H1 (cell line): ENCODE measurements at regions not wholly inside any gene's neighbourhood (a gene's known extent, or its start where the extent isn't known, plus 50 kb on each side); places are given as distances from the start of the nearest gene placed in this dataset.

Experiments used
- CTCF ChIA-PET: fragments of 300-600 bp; sonication (Branson Sonifier 250); formaldehyde crosslinking; loops from one replicate; lab custom pipeline; 2021; ENCODE audit not compliant: partially characterized antibody; lab: Charles Lee
- POLR2A ChIA-PET: fragments of 300-600 bp; sonication (Branson Sonifier 250); formaldehyde crosslinking; loops from one replicate; lab custom pipeline; 2021; ENCODE audit warnings: inconsistent platforms; ENCODE audit not compliant: partially characterized antibody; lab: Charles Lee
- DNase-seq, 2 experiments: peaks; one replicate each; pipeline versions ENCODE4 v3.0.0 to v3.0.0-alpha.2; 2010 to 2022; ENCODE audit warnings: low spot score in 2 of 2, low read depth in 1 of 2, mixed read lengths in 1 of 2
- FAIRE-seq: peaks from 2 replicates; lab custom pipeline; 2011; peaks lifted over from hg19 to GRCh38; lab: Jason Lieb, UNC
- H2AFZ ChIP-seq: 2 replicates; pipeline ENCODE4 v1.8.1; 2012; ENCODE audit warnings: low read length, inconsistent platforms
- H2AK5ac ChIP-seq: 2 replicates; pipeline ENCODE4 v1.6.1; 2013; ENCODE audit warnings: low read depth, low read length
- H2BK120ac ChIP-seq: replicated peaks from 2 replicates; pipeline ENCODE3; 2013; ENCODE audit warnings: low read depth, low read length, inconsistent platforms
- H2BK12ac ChIP-seq: 2 replicates; pipeline ENCODE4 v1.6.1; 2013; ENCODE audit warnings: low read depth, low read length
- H2BK15ac ChIP-seq: 2 replicates; pipeline ENCODE4 v1.6.1; 2013; ENCODE audit warnings: low read length
- H2BK20ac ChIP-seq: 2 replicates; pipeline ENCODE4 v1.6.1; 2013; ENCODE audit warnings: low read length
- H2BK5ac ChIP-seq: 2 replicates; pipeline ENCODE4 v1.6.1; 2013; ENCODE audit warnings: low read depth, low read length
- H3K14ac ChIP-seq: 2 replicates; pipeline ENCODE4 v1.6.1; 2013; ENCODE audit warnings: inconsistent platforms; ENCODE audit not compliant: insufficient read length
- H3K18ac ChIP-seq: 2 replicates; pipeline ENCODE4 v1.6.1; 2013; ENCODE audit warnings: low read length; ENCODE audit errors: extremely low read depth
- H3K23ac ChIP-seq: 2 replicates; pipeline ENCODE4 v1.6.1; 2013; ENCODE audit warnings: inconsistent platforms; ENCODE audit not compliant: insufficient read length
- H3K23me2 ChIP-seq: 2 replicates; pipeline ENCODE4 v1.6.1; 2013; ENCODE audit warnings: low read depth, low read length
- H3K27ac ChIP-seq: 2 replicates; pipeline ENCODE4 v1.6.1; 2011; ENCODE audit warnings: low read depth, low read length, inconsistent platforms
- H3K27me3 ChIP-seq, 4 experiments: replicated peaks in 1 of 4; 1 replicate in 1 of 4; 2 replicates in 3 of 4; pipeline versions ENCODE4 v1.6.1 to v1.8.1; 2011 to 2013; ENCODE audit warnings: low read length in 3 of 4, mild to moderate bottlenecking in 3 of 4, inconsistent platforms in 2 of 4, mixed read lengths in 2 of 4, moderate library complexity in 1 of 4; ENCODE audit not compliant: control insufficient read depth in 3 of 4, insufficient read depth in 3 of 4; ENCODE audit errors: extremely low read depth in 1 of 4
- H3K36me3 ChIP-seq, 4 experiments: 2 replicates each; pipeline versions ENCODE4 v1.6.1 to v1.8.1; 2011 to 2013; ENCODE audit warnings: mild to moderate bottlenecking in 4 of 4, low read length in 3 of 4, moderate library complexity in 2 of 4, control low read depth in 1 of 4, inconsistent platforms in 1 of 4; ENCODE audit not compliant: insufficient read depth in 4 of 4, control insufficient read depth in 2 of 4
- H3K4ac ChIP-seq: replicated peaks from 2 replicates; pipeline ENCODE3; 2013; ENCODE audit warnings: low read length, low read depth, mixed read lengths, inconsistent platforms; ENCODE audit not compliant: insufficient read length
- H3K4me1 ChIP-seq, 4 experiments: replicated peaks in 1 of 4; 1 replicate in 1 of 4; 2 replicates in 3 of 4; pipeline versions ENCODE4 v1.6.1 to v1.8.1; 2011 to 2013; ENCODE audit warnings: low read length in 3 of 4, inconsistent platforms in 2 of 4, mixed read lengths in 1 of 4; ENCODE audit not compliant: insufficient read depth in 4 of 4, control insufficient read depth in 3 of 4
- H3K4me2 ChIP-seq, 2 experiments: 2 replicates each; pipeline versions ENCODE4 v1.6.1 to v1.8.1; 2011 to 2013; ENCODE audit warnings: low read depth in 2 of 2, low read length in 2 of 2, control low read depth in 1 of 2, inconsistent platforms in 1 of 2, mild to moderate bottlenecking in 1 of 2; ENCODE audit not compliant: insufficient read depth in 1 of 2
- H3K4me3 ChIP-seq, 4 experiments: fragments of 200-600, 300-600 bp in 1 of 4; sonication (generic), shearing (Covaris generic), sonication (Bioruptor Twin) in 1 of 4; 2 replicates each; pipeline versions ENCODE4 v1.5.1 to v1.8.1; 2011 to 2016; ENCODE audit warnings: low read length in 4 of 4, low read depth in 3 of 4, control low read depth in 2 of 4, inconsistent platforms in 2 of 4, mild to moderate bottlenecking in 2 of 4, mixed read lengths in 1 of 4, moderate library complexity in 1 of 4; ENCODE audit not compliant: insufficient read depth in 2 of 4; ENCODE audit errors: extremely low read depth in 1 of 4
- H3K56ac ChIP-seq: replicated peaks from 2 replicates; pipeline ENCODE3; 2013; ENCODE audit warnings: low read depth, mild to moderate bottlenecking, mixed read lengths, low read length, inconsistent platforms; ENCODE audit not compliant: insufficient read length
- H3K79me1 ChIP-seq: 2 replicates; pipeline ENCODE4 v1.6.1; 2013; ENCODE audit warnings: low read depth, low read length, control low read depth
- H3K79me2 ChIP-seq, 2 experiments: 2 replicates each; pipeline versions ENCODE4 v1.6.1 to v1.8.1; 2012 to 2013; ENCODE audit warnings: low read length in 2 of 2, mild to moderate bottlenecking in 2 of 2, inconsistent platforms in 1 of 2; ENCODE audit not compliant: insufficient read depth in 2 of 2, control insufficient read depth in 1 of 2
- H3K9ac ChIP-seq, 4 experiments: replicated peaks in 1 of 4; 1 replicate in 1 of 4; 2 replicates in 3 of 4; pipeline versions ENCODE4 v1.6.1 to v1.8.1; 2011 to 2013; ENCODE audit warnings: low read depth in 3 of 4, low read length in 3 of 4, control low read depth in 2 of 4, mild to moderate bottlenecking in 2 of 4, moderate library complexity in 2 of 4, inconsistent platforms in 1 of 4; ENCODE audit errors: extremely low read depth in 1 of 4
- H3K9me3 ChIP-seq, 2 experiments: 2 replicates each; pipeline versions ENCODE4 v1.6.1 to v1.8.1; 2012 to 2013; ENCODE audit warnings: mild to moderate bottlenecking in 2 of 2, moderate library complexity in 2 of 2, control low read depth in 1 of 2, inconsistent platforms in 1 of 2, low read depth in 1 of 2, low read length in 1 of 2, mixed read lengths in 1 of 2; ENCODE audit not compliant: insufficient read depth in 2 of 2
- H4K20me1 ChIP-seq, 2 experiments: replicated peaks in 1 of 2; 2 replicates each; pipeline versions ENCODE3 to v1.8.1; 2011 to 2013; ENCODE audit warnings: inconsistent platforms in 2 of 2, low read length in 2 of 2, mild to moderate bottlenecking in 1 of 2; ENCODE audit not compliant: insufficient read depth in 2 of 2, control insufficient read depth in 1 of 2
- H4K5ac ChIP-seq: 2 replicates; pipeline ENCODE4 v1.6.1; 2013; ENCODE audit warnings: low read length, low read depth, mixed read lengths, inconsistent platforms; ENCODE audit not compliant: insufficient read length
- H4K8ac ChIP-seq: 2 replicates; pipeline ENCODE4 v1.8.0; 2013; ENCODE audit warnings: mild to moderate bottlenecking, moderate library complexity, low read length, inconsistent platforms; ENCODE audit not compliant: insufficient read depth; ENCODE audit errors: extremely low read depth
- H4K91ac ChIP-seq: replicated peaks from 2 replicates; pipeline ENCODE3; 2013; ENCODE audit warnings: low read length, mixed read lengths, inconsistent platforms; ENCODE audit not compliant: insufficient read length
- BACH1 ChIP-seq: IDR thresholded peaks from 2 replicates; pipeline ENCODE4 v1.6.1; 2012; ENCODE audit warnings: low read length, improper control_type of control experiment
- BRCA1 ChIP-seq: IDR thresholded peaks from 2 replicates; pipeline ENCODE4 v1.6.1; 2012; ENCODE audit warnings: low read depth, low read length, improper control_type of control experiment
- CREB1 ChIP-seq: IDR thresholded peaks from 2 replicates; pipeline ENCODE4 v1.6.1; 2012; ENCODE audit warnings: inconsistent platforms
- EGR1 ChIP-seq: IDR thresholded peaks from 2 replicates; pipeline ENCODE4 v1.6.1; 2011; ENCODE audit warnings: low read depth, low read length, borderline replicate concordance
- GABPA ChIP-seq: IDR thresholded peaks from 2 replicates; pipeline ENCODE4 v1.6.1; 2011; ENCODE audit warnings: mild to moderate bottlenecking, low read length, moderate library complexity, borderline replicate concordance; ENCODE audit not compliant: insufficient read depth
- KDM4A ChIP-seq: IDR thresholded peaks from one replicate; pipeline ENCODE4 v1.7.1; 2012; ENCODE audit warnings: low read depth, mild to moderate bottlenecking, moderate library complexity, low read length, inconsistent platforms; ENCODE audit not compliant: severe bottlenecking
- MAFK ChIP-seq: IDR thresholded peaks from 2 replicates; pipeline ENCODE4 v1.6.1; 2012; ENCODE audit warnings: low read depth, mild to moderate bottlenecking, improper control_type of control experiment, low read length
- NRF1 ChIP-seq: IDR thresholded peaks from 2 replicates; pipeline ENCODE4 v1.6.1; 2011; ENCODE audit warnings: mild to moderate bottlenecking, low read depth, low read length, improper control_type of control experiment
- RFX5 ChIP-seq: IDR thresholded peaks from 2 replicates; pipeline ENCODE4 v1.6.1; 2011; ENCODE audit warnings: low read depth, low read length, improper control_type of control experiment, borderline replicate concordance
- SP2 ChIP-seq: IDR thresholded peaks from 2 replicates; pipeline ENCODE4 v1.6.1; 2012; ENCODE audit warnings: mild to moderate bottlenecking, low read length, inconsistent platforms
- SUZ12 ChIP-seq: fragments of 200-600 bp; sonication (generic); IDR thresholded peaks from 2 replicates; pipeline ENCODE4 v1.6.1; 2012; ENCODE audit warnings: mild to moderate bottlenecking, inconsistent platforms, low read length, moderate library complexity, mixed read lengths
- YY1 ChIP-seq: IDR thresholded peaks from 2 replicates; pipeline ENCODE4 v1.6.1; 2011; ENCODE audit warnings: low read depth, mild to moderate bottlenecking, low read length
- WGBS, 2 experiments: shearing (Covaris generic) in 1 of 2; methylation state at CpG; one replicate each; pipeline versions ENCODE4 v1.1.6 to v1.1.7; 2013 to 2015; ENCODE audit warnings: low lambda C conversion rate in 2 of 2, mixed read lengths in 2 of 2, inconsistent platforms in 1 of 2, low coverage in 1 of 2, missing lambda C conversion rate in 1 of 2; ENCODE audit not compliant: insufficient replicate concordance in 2 of 2, insufficient coverage in 1 of 2, insufficient read length in 1 of 2; ENCODE audit errors: extremely low coverage in 1 of 2, missing lambda C conversion rate in 1 of 2; 5-methylcytosine and 5-hydroxymethylcytosine counted together
- TF ChIP-seq, protein P1 (sequence below): IDR thresholded peaks from 2 replicates; pipeline ENCODE4 v1.6.1; 2012; ENCODE audit warnings: inconsistent platforms
- TF ChIP-seq, protein P2 (sequence below): IDR thresholded peaks from 2 replicates; pipeline ENCODE4 v1.6.1; 2011; ENCODE audit warnings: low read length, improper control_type of control experiment

DNA sequence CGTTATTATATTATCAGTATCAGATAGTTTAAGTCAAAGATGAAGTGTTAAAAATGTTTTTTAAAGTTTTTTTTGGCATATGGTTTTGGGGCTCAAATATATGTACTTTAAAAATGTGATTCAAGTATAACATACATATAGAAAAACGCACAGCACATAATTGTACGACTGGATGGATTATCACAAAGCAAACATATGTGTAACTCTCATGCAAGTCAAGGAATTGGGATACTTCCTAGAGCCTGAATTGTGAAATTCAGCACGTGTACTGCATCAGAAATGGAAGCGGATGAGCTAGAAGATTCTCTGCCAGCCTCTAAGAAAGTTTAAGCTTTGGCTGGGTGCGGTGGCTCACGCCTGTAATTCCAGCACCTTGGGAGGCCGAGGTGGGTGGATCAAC lies 340.9 kb downstream of the PRL start:
- CTCF ChIA-PET: interaction anchor here (1.2 to 1.6 kb wide), 3 partner anchors 11 to 20 kb away, joined by 3 to 6 read pairs (median 4); no protein-coding TSS in a partner anchor
- no peaks in the 10 kb centered on the region for H3K27me3 ChIP-seq
- no peak overlapping the region for H3K56ac ChIP-seq
- H3K4me2 ChIP-seq: no peak overlapping the region
- H3K14ac ChIP-seq: no peak overlapping the region
- no peak overlapping the region for H2BK20ac ChIP-seq
- H4K20me1 ChIP-seq: no peaks in the 10 kb centered on the region
- no peak overlapping the region for H2BK15ac ChIP-seq
- H3K18ac ChIP-seq: no peak overlapping the region
- H2AFZ ChIP-seq: no peak overlapping the region
- H2AK5ac ChIP-seq: no peak overlapping the region
- FAIRE-seq: no peak
- 90% methylated on average over 8 of the region's 8 CpGs; no CpG with 5 or more reads in 1 of the 2 experiments for WGBS, 2 experiments
- no peak overlapping the region for H3K27ac ChIP-seq
- peaks cover 0 to 13% of the 10 kb centered on the region in 2 experiments; a peak in 2 of 4 replicates for H3K79me2 ChIP-seq
- H3K4ac ChIP-seq: no peak overlapping the region
- H3K9me3 ChIP-seq: no peaks in the 10 kb centered on the region
- no peak overlapping the region for H2BK12ac ChIP-seq
- no peak overlapping the region for H4K5ac ChIP-seq
- peaks cover 0 to 5% (median 2%) of the 10 kb centered on the region in 4 experiments; a peak in 2 of 7 replicates for H3K4me1 ChIP-seq
- H2BK5ac ChIP-seq: no peak overlapping the region
- no peak overlapping the region for H3K9ac ChIP-seq
- no peaks in the 10 kb centered on the region for H3K36me3 ChIP-seq
- POLR2A ChIA-PET: no interaction called here
- no peaks in the 10 kb centered on the region; the same call in 1 of the 2 replicates for H3K79me1 ChIP-seq
- H4K8ac ChIP-seq: no peak overlapping the region
- no peak overlapping the region for H3K4me3 ChIP-seq
- no peak overlapping the region for H2BK120ac ChIP-seq
- no peak overlapping the region for H3K23ac ChIP-seq
- DNase-seq: no peak
- H4K91ac ChIP-seq: no peak overlapping the region
- no peaks in the 10 kb centered on the region; the same call in 1 of the 2 replicates for H3K23me2 ChIP-seq
- no peak for TF ChIP-seq GABPA
- TF ChIP-seq EGR1: no peak
- TF ChIP-seq KDM4A: no peak
- no peak for TF ChIP-seq MAFK
- no peak for TF ChIP-seq NRF1
- TF ChIP-seq, protein P1, sequence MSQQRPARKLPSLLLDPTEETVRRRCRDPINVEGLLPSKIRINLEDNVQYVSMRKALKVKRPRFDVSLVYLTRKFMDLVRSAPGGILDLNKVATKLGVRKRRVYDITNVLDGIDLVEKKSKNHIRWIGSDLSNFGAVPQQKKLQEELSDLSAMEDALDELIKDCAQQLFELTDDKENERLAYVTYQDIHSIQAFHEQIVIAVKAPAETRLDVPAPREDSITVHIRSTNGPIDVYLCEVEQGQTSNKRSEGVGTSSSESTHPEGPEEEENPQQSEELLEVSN: no peak
- TF ChIP-seq BACH1: no peak
- no peak for TF ChIP-seq SP2
- TF ChIP-seq, protein P2, sequence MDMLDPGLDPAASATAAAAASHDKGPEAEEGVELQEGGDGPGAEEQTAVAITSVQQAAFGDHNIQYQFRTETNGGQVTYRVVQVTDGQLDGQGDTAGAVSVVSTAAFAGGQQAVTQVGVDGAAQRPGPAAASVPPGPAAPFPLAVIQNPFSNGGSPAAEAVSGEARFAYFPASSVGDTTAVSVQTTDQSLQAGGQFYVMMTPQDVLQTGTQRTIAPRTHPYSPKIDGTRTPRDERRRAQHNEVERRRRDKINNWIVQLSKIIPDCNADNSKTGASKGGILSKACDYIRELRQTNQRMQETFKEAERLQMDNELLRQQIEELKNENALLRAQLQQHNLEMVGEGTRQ: no peak
- no peak for TF ChIP-seq YY1
- TF ChIP-seq CREB1: no peak
- no peak for TF ChIP-seq RFX5
- TF ChIP-seq SUZ12: no peak
- no peak for TF ChIP-seq BRCA1
